ENCODE measurements at regions not wholly inside any gene's neighbourhood (a gene's known extent, or its start where the extent isn't known, plus 50 kb on each side); places are given as distances from the start of the nearest gene placed in this dataset.

DNA sequence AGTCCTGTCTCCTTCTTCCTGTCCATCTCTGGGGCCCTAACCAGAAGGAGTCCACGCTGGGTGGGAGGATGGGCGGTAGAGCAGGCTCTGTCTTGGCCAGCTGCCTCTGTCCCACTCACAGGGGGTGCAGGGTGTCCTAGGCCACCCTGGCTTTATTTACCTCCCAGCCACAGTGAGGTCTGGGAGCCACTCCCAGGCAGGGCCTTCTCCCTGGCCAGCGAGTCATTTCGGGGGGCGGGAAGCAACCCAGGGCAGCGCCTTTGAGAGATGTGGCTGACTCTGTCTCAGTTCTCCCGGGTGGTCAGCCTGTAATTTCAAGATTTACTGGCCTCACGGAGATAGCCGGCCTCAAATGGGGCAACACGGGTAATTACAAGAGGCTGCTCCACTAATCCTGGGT lies 67.4 kb upstream of the PTCH1 start:
- Histone ChIP-seq H3K27ac (ENCODE audit: low read depth, low read length) (no peak overlapping the region), H3K27me3 (ENCODE audit: control insufficient read depth, insufficient read depth, low read length, poor library complexity, severe bottlenecking) (no peaks in the 10 kb centered on the region), H3K36me3 (ENCODE audit: control insufficient read depth, insufficient read depth, low read length) (no peaks in the 10 kb centered on the region), H3K9ac (ENCODE audit: extremely low read depth, low read length, poor library complexity, severe bottlenecking) (no peak overlapping the region), H3K4me3 (ENCODE audit: low read length) (no peak overlapping the region), H3K4me1 (ENCODE audit: control insufficient read depth, insufficient read depth, low read length) (no peaks in the 10 kb centered on the region), H3K9me3 (ENCODE audit: control insufficient read depth, low read length) (no peaks in the 10 kb centered on the region)
- DNase-seq: peak; percentile 41
- Mint-ChIP-seq H3K4me3 (no peak overlapping the region), H3K27me3 (ENCODE audit: insufficient read depth) (no peaks in the 10 kb centered on the region), H3K27ac (no peak overlapping the region), H3K4me1 (peaks cover 20% of the 10 kb centered on the region), H3K36me3 (ENCODE audit: low read depth) (no peaks in the 10 kb centered on the region), H3K9me3 (no peaks in the 10 kb centered on the region)
- WGBS, 2 experiments (ENCODE audit: insufficient coverage in 1 of 2, insufficient read length in 1 of 2): 60 to 73% methylated on average over 3 to 10 of the region's 10 CpGs
- TF ChIP-seq CTCF (conservative IDR thresholded peaks at IDR 0.05): no peak

DNA sequence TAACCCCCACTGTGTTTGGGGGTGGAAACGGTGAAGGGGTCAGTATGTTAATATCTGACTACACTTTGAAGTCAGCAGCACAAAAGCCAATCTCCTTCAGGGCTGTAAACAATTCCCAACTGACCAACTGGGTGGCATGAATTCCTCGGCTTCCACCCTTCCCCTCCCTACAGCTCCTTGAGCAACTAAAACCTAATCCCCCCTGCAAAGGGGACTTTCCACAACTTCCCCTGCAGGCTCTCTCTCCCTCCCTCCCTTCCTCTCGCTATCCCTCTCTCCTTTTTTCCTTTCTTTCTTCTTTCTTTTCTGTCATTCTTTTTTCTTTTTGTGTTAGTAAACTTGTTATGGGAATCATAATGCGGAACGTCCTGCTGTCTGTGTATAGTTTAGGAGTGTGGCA lies 65.1 kb upstream of the PTCH1 start:
- no peak for DNase-seq
- 50% methylated on average over 1 to 5 of the region's 5 CpGs for WGBS, 2 experiments (ENCODE audit: insufficient coverage in 1 of 2, insufficient read length in 1 of 2)
- Mint-ChIP-seq H3K9me3 (no peaks in the 10 kb centered on the region), H3K4me3 (no peak overlapping the region), H3K27ac (no peak overlapping the region), H3K27me3 (ENCODE audit: insufficient read depth) (peaks cover 7% of the 10 kb centered on the region), H3K4me1 (peaks cover 20% of the 10 kb centered on the region), H3K36me3 (ENCODE audit: low read depth) (no peaks in the 10 kb centered on the region)
- Histone ChIP-seq H3K4me3 (ENCODE audit: low read length) (no peak overlapping the region), H3K27me3 (ENCODE audit: control insufficient read depth, insufficient read depth, low read length, poor library complexity, severe bottlenecking) (no peaks in the 10 kb centered on the region), H3K27ac (ENCODE audit: low read depth, low read length) (no peak overlapping the region), H3K9ac (ENCODE audit: extremely low read depth, low read length, poor library complexity, severe bottlenecking) (no peak overlapping the region), H3K36me3 (ENCODE audit: control insufficient read depth, insufficient read depth, low read length) (no peaks in the 10 kb centered on the region), H3K4me1 (ENCODE audit: control insufficient read depth, insufficient read depth, low read length) (no peaks in the 10 kb centered on the region), H3K9me3 (ENCODE audit: control insufficient read depth, low read length) (no peaks in the 10 kb centered on the region)
- no peak for TF ChIP-seq CTCF (conservative IDR thresholded peaks at IDR 0.05)

DNA sequence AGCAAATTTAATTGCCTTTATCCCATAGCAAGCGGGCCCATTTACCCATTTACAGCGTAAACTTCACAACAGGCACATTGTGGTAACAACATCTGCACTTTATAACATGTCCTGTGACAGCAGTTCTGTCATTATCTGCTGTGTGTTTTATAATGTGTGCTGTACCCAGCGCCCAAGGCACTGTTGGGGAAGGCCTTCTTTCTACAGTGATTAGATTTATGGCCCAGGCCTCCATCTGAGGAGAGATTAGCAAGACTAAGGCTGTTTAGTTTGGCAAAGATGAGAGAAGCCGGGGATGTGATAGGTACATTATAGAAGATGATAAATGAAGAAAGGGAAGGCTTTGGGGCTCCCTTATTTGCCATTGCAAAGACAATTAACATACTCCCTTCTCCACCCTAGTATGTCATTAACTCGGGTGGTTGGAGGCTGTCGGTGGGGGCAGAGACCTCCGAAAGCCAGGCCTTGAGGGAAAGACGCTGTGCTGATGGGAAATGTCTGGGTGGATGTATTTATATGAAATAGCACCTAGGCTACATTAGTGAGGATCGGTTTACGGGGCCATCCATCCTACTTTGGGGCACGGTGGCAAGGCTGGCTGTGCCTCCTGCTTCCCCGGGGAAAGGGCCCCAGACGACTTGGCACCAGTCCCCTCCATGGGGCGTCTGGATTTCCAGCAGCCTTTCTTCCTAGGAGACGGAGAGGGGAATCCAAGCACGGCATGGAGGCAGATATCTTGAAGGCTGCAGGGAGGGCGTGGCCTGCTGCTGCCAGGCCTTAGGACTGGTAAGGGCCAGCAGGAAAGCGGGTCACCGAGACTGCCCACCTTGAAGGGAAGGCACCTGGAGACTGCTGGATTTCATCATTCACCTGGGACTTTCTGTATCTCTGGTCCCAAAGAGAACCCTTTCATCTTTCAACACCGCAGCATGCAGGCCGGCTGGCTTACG lies 64.3 kb upstream of the PTCH1 start:
- Mint-ChIP-seq H3K4me3 (no peak overlapping the region), H3K27me3 (ENCODE audit: insufficient read depth) (peaks cover 7% of the 10 kb centered on the region), H3K9me3 (no peaks in the 10 kb centered on the region), H3K4me1 (peaks cover 20% of the 10 kb centered on the region), H3K27ac (no peak overlapping the region), H3K36me3 (ENCODE audit: low read depth) (no peaks in the 10 kb centered on the region)
- no peaks in the 10 kb centered on the region for H3K36me3 ChIP-seq (ENCODE audit: control insufficient read depth, insufficient read depth, low read length)
- TF ChIP-seq CTCF (conservative IDR thresholded peaks at IDR 0.05): no peak
- no peaks in the 10 kb centered on the region for H3K27me3 ChIP-seq (ENCODE audit: control insufficient read depth, insufficient read depth, low read length, poor library complexity, severe bottlenecking)
- no peak overlapping the region for H3K4me3 ChIP-seq (ENCODE audit: low read length)
- H3K9me3 ChIP-seq (ENCODE audit: control insufficient read depth, low read length): no peaks in the 10 kb centered on the region
- peak; percentile 40 for DNase-seq
- H3K9ac ChIP-seq (ENCODE audit: extremely low read depth, low read length, poor library complexity, severe bottlenecking): no peak overlapping the region
- no peaks in the 10 kb centered on the region for H3K4me1 ChIP-seq (ENCODE audit: control insufficient read depth, insufficient read depth, low read length)
- no peak overlapping the region for H3K27ac ChIP-seq (ENCODE audit: low read depth, low read length)
- WGBS, 2 experiments (ENCODE audit: insufficient coverage in 1 of 2, insufficient read length in 1 of 2): 85 to 90% methylated on average over 14 to 22 of the region's 22 CpGs
